Hematopoietic multipotent progenitor cell treated with erythropoietin and hydrocortisone succinate and interleukin-3 and kit ligand, for 4 days (in vitro differentiated cells): ENCODE measurements at regions not wholly inside any gene's neighbourhood (a gene's known extent, or its start where the extent isn't known, plus 50 kb on each side); places are given as distances from the start of the nearest gene placed in this dataset.
A peak's percentile ranks its signal among the peaks of the same experiment; 100 is the strongest.
"Not testable (repeated sequence)": the region's sequence is repeated elsewhere in the genome, so short reads cannot be mapped to it uniquely, and the experiment has no call there.

Experiments
- DNase-seq: peaks from one replicate; pipeline ENCODE4 v3.0.0-alpha.2; 2015

DNA sequence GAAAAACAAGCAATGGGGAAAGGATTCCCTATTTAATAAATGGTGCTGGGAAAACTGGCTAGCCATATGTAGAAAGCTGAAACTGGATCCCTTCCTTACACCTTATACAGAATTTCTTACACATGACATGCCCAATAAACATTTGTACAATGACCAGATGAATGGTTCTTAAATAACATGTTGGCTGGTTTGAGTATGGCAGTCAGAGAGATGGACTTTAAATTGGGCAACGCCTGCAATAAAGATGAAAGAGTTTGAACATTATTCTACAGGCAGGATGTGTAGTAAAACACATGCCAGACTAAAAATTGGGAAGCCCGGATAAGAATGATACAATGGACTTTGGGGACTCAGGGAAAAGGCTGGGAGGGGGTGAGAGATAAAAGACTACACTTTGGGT lies 360.6 kb upstream of the KITLG start:
- DNase-seq: no peak

GRCh38 chr12:88935856-88936255 lies 355.6 kb upstream of the KITLG start:
- DNase-seq: no peak

- DNase-seq: no peak
Measured at GRCh38 chr12:88934163-88934747, 354.0 kb upstream of the KITLG start.

DNA sequence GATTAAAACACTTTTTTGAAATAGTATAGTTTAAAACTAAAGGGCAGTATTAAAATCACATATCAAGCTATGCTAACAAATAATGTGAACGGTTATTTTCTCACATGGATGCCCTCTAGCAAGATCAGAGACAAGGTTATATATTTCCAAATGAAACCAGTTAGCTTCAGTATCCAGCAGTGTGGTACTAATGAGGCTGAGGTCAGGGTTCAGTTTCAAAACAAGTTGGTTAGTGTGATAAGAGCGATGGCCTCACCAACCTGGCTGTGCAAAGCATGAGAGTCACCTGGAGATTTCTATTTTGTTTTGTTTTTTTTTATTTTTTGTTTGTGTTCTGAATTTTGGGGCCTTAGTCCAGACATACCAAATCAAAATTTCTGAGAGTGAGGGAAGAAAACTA lies 352.2 kb upstream of the KITLG start:
- no peak for DNase-seq

- no peak for DNase-seq
Measured at GRCh38 chr12:88931598-88931997, 351.3 kb upstream of the KITLG start.

DNA sequence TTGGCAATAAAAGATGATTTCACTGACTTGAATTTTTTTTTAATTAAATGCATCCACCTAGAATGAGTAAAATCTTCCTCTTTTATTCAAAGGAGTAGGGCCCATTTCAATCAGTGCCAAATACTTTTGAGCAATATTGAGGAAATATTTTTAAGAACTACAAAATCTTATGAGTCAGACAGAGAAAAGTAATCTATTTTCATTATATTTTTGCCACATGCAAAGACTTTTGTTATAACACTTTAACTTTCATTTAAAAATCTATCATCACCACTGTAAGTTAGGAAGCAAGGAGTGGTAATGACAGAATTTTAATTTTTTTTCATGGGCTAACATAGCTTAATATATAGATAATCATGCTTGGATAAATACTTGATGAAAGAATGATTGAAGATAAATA lies 345.2 kb upstream of the KITLG start:
- DNase-seq: no peak

GRCh38 chr12:88924162-88924561 lies 343.9 kb upstream of the KITLG start:
- no peak for DNase-seq

DNA sequence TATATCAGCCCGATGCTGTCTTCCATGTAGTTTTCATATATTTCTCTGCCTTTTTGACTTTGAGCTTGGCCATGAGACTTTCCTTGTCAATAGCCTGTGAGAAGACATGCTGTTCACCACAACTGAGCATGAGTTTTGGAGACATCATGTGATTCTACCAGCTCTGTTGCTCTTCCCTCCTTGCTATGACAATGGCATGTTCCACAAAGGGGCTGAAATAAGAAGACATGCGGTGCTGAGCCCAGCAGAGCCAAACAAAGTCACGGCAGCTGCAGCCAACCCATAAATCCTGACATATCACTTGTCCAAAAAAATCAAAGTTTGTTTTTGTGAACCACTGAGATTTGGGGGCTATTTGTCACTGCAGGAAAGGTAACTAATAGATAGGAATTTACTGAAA lies 343.4 kb upstream of the KITLG start:
- DNase-seq: no peak

GRCh38 chr12:88922816-88923215 lies 342.5 kb upstream of the KITLG start:
- no peak for DNase-seq

DNA sequence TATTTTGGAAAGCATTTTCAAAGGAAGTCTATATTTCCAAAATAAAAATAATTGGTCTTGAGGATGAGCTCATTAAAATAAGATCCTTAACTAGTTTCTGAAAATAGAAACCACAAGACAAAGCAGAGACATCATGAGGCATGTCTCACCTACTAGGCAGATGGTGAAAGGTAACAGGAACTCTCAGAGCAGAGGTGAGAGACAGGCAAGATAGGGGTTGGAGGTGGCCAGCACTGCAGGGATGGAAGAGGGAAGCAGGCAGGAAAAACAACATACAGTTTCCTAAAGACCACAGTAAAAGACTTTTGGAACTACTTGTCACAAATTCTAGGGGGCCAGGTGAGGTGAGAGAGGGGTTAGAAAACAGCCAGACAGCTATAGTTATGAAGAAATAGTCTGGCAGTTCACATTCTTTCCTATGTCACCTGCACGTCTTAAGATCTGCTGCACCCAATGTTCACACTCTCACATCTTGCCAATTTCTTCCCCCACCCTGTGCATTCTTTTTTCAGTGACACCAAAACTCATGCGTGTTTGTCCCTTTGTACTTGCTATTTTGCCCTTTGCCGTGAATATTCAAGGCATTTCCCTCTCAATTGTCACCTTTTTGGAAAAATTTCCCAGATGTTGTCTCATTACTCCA lies 341.7 kb upstream of the KITLG start:
- no peak for DNase-seq

DNA sequence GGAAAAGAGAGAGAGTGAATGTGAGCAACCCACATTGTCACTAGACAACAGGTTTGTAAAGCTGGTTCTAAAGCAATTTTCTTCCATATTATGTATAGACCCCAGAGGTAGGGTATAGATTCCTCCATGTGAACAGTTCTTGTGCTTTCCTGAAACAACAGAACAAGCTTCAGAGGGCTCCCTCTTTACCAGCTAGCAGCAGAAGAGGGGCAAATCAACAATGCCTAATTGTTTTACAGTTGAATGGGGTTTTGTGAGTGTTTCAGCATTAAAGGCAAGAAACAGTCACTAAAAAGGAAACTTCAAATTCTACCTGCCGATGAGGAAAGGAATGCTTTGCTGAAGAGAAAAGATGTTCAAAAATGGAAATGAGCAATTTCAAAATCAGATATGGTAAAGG lies 341.2 kb upstream of the KITLG start:
- no peak for DNase-seq

DNA sequence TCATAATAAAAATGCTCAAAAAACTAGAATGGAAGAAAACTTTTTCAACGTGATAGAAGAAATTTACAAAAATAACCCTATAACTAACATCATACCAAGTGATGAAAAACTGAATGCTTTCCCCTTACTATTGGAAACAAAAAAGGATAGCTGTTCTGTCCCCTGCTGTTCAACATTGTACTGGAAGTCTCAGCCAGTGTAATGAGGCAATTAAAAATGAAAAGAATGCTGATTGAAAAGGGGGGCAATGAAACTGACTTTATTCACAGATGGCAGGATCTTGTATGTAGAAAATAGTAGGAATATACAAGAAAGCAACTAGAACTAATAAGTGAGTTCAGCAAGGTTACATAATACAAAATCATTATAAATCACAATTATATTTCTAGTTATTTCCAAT lies 337.9 kb upstream of the KITLG start:
- no peak for DNase-seq

DNA sequence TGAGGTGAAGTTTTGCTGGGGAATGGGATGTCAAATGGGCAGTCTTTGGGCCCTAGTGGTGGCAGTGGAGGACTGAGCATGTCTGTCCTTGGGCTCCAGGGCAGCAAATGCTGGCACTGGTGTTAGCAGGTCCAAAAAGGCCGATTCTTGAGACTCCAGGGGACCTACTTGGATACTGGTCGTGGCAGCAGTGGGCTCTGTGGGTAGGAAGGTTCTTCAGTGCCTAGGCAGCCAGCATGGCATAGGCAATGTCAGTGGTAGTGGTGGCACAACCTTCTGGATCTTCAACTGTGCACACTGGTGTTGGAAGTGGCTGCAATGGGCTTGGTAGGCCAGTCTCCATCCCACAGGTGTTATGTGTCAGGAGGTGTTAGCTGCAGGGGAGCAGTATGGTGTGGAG lies 334.7 kb upstream of the KITLG start:
- DNase-seq: no peak

DNA sequence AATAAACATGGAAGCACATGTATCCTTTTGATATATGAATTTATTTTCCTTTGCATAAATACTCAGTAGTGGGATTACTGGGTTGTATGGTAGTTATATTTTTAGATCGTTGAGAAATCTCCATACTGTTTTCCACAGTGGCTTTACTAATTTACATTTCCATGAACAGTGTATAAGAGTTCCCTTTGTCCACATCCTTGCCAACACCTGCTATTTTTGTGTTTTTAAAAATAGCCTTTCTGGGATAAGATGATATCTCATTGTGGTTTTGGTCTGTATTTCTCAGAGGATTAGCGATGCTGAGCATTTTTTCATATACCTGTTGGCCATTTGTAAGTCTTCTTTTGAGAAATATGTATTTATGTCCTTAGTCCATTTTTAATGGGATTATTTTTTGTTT lies 329.2 kb upstream of the KITLG start:
- DNase-seq: no peak

DNA sequence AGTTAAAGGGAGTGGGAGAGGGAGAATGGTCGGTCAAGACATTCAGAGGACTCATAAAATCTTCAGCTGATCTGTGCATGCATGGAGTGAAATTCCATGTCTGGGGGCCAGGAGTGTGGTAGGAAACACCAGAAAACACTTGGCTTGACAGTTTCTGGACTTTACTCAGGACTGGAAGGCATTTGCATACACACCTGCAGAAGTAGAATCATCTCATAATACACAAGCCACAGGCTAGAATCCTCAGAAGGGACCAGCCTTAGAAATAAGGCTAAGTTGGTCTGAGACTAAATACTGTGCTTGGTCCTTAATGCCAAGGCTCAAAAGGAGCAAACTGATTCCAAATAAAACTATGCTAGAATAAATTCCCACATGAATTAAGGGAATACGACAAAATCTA lies 328.1 kb upstream of the KITLG start:
- no peak for DNase-seq

DNA sequence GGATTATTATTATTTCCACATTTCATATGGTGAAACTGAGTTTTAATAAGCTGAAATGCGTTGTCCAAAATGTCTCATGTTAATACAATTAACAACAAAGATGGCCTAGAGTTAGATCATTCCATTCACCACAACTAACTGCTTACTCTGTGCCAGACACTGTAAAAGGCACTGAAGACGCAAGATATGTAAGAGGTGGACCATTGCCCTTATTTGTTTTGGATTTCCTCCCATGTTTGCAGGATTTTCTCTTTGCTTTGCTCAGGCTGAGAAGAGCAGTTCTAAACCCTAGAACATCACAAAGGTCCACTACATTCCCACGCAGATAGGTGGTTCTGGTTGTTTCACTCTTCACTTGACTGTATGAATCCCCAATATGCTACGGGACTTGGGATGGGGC lies 324.4 kb upstream of the KITLG start:
- DNase-seq: no peak

GRCh38 chr12:88903333-88903732 lies 323.1 kb upstream of the KITLG start:
- DNase-seq: no peak

DNA sequence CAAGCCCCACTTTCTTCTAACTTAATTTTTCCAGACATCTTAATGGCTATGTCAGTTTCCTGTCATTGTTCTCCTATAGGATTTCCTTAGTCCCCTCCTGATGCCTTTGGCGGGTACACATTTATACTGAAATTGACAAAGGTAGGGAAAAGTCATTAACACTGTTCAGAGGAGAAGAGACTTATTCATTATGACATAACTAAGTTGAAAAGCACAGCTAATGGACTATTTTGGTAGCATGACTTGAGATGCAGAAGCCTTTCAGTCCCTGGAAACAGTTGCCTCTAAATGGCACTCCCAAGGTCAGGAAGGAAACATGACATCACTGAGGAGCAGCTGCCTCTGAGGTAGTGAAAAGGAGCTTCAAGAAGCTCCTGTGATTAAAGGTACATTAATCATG lies 317.5 kb upstream of the KITLG start:
- DNase-seq: no peak

- no peak for DNase-seq
Measured at GRCh38 chr12:88896958-88897357, 316.7 kb upstream of the KITLG start.

DNA sequence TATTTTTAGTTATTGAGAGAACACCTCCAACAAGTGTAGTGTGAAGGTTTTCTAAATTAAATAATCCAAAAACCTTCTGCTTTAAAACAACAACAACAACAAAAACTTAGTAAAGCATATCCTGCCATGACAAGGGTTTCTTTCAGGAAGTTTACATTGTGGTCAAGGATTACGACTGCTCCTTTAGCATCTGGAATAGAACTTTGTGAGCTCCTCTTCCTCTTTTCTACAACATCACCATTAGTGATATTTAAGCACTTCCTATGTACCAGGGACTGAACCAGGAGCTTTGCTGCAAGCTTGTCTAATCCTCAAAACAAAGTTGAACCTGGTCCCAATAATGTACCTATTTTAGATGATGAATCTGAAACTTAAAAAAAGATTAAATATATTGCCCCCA lies 315.4 kb upstream of the KITLG start:
- peak; percentile 7 for DNase-seq

DNA sequence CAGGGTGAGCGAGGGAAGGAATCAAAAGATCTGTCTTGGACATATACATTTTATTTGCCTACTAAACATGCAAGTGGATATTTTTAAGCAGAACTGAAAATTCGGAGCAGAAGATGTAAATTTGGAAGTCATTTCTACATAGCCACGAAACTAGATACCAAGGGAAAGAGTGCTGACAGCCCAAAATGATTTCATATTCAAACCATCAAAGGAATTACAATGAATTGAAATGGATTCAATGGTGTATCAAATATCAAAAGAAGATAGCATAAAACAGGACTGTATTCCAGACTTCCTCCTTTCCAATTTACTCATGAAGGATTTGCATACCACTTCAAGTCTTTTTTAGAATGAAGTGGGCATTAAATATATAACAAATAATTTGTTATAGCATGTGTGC lies 313.5 kb upstream of the KITLG start:
- DNase-seq: no peak

GRCh38 chr12:88891434-88891833 lies 311.2 kb upstream of the KITLG start:
- not testable (repeated sequence) for DNase-seq

DNA sequence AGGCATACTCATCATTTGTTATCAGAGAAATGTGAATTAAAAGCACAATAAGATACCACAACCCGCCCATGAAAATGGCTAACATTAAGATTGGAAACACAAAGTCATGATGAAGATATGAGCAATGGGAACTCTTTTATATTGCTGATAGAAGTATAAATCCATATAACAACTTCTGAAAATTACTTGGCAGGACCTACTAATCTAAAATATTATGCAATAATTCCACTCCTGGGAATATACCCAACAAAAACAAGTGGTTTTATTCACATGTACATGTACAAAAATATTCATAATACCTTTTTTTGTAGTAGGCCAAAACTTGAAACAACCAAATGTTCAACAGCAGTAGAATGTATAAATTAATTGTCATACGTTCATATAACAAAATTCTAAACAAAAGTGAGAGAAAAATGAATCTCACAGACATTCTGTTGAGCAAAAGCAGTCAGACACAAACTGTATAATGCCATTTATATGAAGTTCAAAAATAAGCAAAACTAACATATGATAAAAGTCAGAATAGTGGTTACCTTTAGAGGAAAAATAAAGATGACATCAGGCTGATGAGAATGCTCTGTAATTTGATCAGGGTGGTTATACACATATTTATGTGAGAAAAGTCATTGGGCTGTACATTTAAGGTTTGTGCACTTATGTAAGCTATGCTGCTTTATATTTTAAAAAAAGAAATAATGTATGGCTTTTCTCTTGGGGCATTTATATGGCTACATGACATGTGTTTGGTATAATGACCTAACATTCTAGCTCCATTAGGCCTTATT lies 309.2 kb upstream of the KITLG start:
- no peak for DNase-seq

DNA sequence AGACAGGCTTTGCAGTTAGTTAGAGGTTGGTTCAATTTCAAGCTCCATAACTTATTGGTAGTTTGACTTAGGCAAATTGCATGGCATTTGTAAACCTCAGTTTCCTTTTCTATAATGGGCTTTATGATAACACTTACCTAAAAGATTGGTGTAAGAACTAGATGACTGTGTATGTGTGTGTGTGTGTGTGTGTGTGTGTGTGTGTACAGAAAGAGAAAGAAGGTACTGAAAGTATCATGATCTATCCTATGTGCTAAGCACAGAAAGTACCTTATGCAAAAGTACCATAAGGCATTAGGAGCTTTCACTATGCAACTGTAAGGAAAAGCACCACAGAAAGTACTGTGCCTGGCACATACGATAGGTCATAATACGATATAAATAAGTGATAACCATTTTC lies 304.3 kb upstream of the KITLG start:
- DNase-seq: no peak

DNA sequence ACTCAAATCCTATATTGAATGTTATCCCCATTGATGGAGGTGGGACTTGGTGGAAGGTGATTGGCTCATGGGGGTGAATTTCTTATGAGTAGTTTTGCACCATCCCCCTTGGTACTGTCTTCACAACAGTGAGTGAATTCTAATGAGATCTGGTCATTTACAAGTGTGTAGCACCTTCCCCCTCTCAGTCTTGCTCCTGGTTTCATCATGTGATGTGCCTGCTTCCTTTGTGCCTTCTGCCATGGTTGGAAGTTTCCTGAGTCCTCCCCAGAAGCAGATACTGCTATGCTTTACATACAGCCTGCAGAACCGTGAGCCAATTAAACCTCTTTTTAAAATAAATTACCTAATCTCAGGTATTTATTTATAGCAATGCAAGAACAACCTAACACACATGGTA lies 302.4 kb upstream of the KITLG start:
- DNase-seq: no peak
